WTC11 (cell line): ENCODE measurements at regions not wholly inside any gene's neighbourhood (a gene's known extent, or its start where the extent isn't known, plus 50 kb on each side); places are given as distances from the start of the nearest gene placed in this dataset.

ENCODE experiments used
- ATF2 ChIP-seq: sonication (generic); formaldehyde crosslinking; IDR thresholded peaks from 2 replicates; pipeline ENCODE4 v1.8.1; 2022; ENCODE audit warnings: low read depth, missing genetic modification reagents, borderline replicate concordance
- CTCF ChIP-seq: fragments of 200-600 bp; IDR thresholded peaks from 2 replicates; pipeline ENCODE4 v1.8.0; 2022; ENCODE audit warnings: antibody characterized with exemption
- ESRRA ChIP-seq: sonication (generic); formaldehyde crosslinking; IDR thresholded peaks from 2 replicates; pipeline ENCODE4 v1.8.1; 2022; ENCODE audit warnings: mild to moderate bottlenecking, missing genetic modification reagents, borderline replicate concordance
- JUN ChIP-seq: sonication (generic); formaldehyde crosslinking; IDR thresholded peaks from 2 replicates; pipeline ENCODE4 v1.8.0; 2023; ENCODE audit warnings: mild to moderate bottlenecking, missing genetic modification reagents
- USF2 ChIP-seq: sonication (generic); formaldehyde crosslinking; IDR thresholded peaks from 2 replicates; pipeline ENCODE4 v1.8.1; 2023; ENCODE audit warnings: mild to moderate bottlenecking, missing genetic modification reagents, moderate library complexity
- TF ChIP-seq, protein P1 (sequence below): sonication (generic); formaldehyde crosslinking; IDR thresholded peaks from 2 replicates; pipeline ENCODE4 v1.8.1; 2023; ENCODE audit warnings: mild to moderate bottlenecking, missing genetic modification reagents

DNA sequence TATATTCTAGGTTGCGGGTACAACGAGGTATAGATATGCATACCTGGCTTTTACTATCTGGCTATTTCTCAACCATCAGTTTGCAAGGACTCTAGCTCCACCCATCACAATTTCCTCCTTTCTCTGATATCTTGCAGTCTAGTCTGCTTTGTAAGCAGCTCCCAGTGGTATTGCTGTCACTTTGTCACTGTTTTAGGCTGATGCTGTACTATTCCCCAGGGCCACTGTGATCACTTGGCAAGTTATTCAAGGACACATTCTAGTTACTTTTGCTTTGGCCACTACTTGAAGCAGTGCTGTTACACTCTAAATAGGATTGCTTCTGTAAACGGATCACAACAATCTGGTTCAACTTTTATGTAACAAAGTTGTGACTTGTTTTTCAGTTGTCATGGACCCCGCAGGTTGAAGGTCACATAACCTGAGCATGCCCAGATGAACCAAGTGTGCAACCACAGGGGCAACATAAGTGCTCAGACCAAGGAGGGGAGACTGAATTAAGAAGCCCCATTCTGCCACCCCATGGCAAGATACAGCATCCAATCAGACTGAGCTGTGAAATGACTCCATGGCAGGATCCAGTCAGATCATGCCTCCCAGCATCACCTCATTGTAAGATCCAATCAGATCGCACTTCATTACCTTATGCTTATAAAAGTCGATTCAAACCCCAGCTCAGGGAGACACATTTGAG lies 588.4 kb upstream of the CITED2 start:
- TF ChIP-seq, protein P1, sequence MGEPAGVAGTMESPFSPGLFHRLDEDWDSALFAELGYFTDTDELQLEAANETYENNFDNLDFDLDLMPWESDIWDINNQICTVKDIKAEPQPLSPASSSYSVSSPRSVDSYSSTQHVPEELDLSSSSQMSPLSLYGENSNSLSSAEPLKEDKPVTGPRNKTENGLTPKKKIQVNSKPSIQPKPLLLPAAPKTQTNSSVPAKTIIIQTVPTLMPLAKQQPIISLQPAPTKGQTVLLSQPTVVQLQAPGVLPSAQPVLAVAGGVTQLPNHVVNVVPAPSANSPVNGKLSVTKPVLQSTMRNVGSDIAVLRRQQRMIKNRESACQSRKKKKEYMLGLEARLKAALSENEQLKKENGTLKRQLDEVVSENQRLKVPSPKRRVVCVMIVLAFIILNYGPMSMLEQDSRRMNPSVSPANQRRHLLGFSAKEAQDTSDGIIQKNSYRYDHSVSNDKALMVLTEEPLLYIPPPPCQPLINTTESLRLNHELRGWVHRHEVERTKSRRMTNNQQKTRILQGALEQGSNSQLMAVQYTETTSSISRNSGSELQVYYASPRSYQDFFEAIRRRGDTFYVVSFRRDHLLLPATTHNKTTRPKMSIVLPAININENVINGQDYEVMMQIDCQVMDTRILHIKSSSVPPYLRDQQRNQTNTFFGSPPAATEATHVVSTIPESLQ (CRISPR knock-in tag), result no peak
- TF ChIP-seq CTCF, result no peak
- TF ChIP-seq ESRRA (CRISPR knock-in tag), result no peak
- TF ChIP-seq JUN (CRISPR knock-in tag), result no peak
- TF ChIP-seq USF2 (CRISPR knock-in tag), result no peak
- TF ChIP-seq ATF2 (CRISPR knock-in tag), result no peak
